HEK293 (cell line): ENCODE measurements at regions not wholly inside any gene's neighbourhood (a gene's known extent, or its start where the extent isn't known, plus 50 kb on each side); places are given as distances from the start of the nearest gene placed in this dataset.

ENCODE experiments used
- CTCF ChIA-PET: fragments of 350-600 bp; formaldehyde crosslinking; extraction: SDS; loops from one replicate; lab custom pipeline; 2021; ENCODE audit warnings: antibody characterized with exemption; lab: Yijun Ruan, JAX
- POLR2A ChIA-PET: fragments of 300-600 bp; formaldehyde crosslinking; extraction: SDS; loops from one replicate; lab custom pipeline; 2020; ENCODE audit warnings: antibody characterized with exemption, inconsistent platforms; lab: Yijun Ruan, JAX
- H3K27ac ChIP-seq: fragments of 200-500 bp; sonication (Bioruptor generic); 2 replicates; pipeline ENCODE4 v1.5.1; 2014; ENCODE audit warnings: low read depth, low read length, control low read depth, inconsistent platforms; ENCODE audit errors: extremely low read depth
- H3K36me3 ChIP-seq, 2 experiments: fragments of 200-500 bp in 1 of 2; sonication (Bioruptor generic) in 1 of 2; 1 replicate in 1 of 2; 2 replicates in 1 of 2; pipeline ENCODE4 v1.5.1; 2014 to 2017; ENCODE audit warnings: inconsistent platforms in 2 of 2, low read length in 2 of 2; ENCODE audit not compliant: control insufficient read depth in 2 of 2, insufficient read depth in 1 of 2
- H3K4me1 ChIP-seq: fragments of 200-500 bp; sonication (Bioruptor generic); 2 replicates; pipeline ENCODE4 v1.5.1; 2014; ENCODE audit warnings: mild to moderate bottlenecking, low read length, inconsistent platforms; ENCODE audit not compliant: control insufficient read depth, insufficient read depth
- H3K4me3 ChIP-seq: 2 replicates; pipeline ENCODE4 v1.5.1; 2011; ENCODE audit warnings: low read depth, mild to moderate bottlenecking, control low read depth, low read length, moderate library complexity
- H3K9me3 ChIP-seq: fragments of 200-500 bp; sonication (Bioruptor generic); 2 replicates; pipeline ENCODE4 v1.5.1; 2014; ENCODE audit warnings: low read depth, low read length, inconsistent platforms; ENCODE audit not compliant: control insufficient read depth, insufficient read depth
- HOXD13 ChIP-seq: sonication (generic); formaldehyde crosslinking; IDR thresholded peaks from 2 replicates; pipeline ENCODE4 v1.8.0; 2022; ENCODE audit warnings: missing genetic modification reagents, borderline replicate concordance
- KLF8 ChIP-seq: fragments of 450-650 bp; formaldehyde crosslinking; IDR thresholded peaks from 2 replicates; pipeline ENCODE4 v1.5.1; 2016; ENCODE audit warnings: missing biosample characterization, missing genetic modification characterization
- WT1 ChIP-seq: fragments of 450-650 bp; formaldehyde crosslinking; IDR thresholded peaks from 2 replicates; pipeline ENCODE4 v1.5.1; 2016; ENCODE audit warnings: missing biosample characterization, missing genetic modification characterization
- YY1 ChIP-seq: fragments of 450-650 bp; formaldehyde crosslinking; IDR thresholded peaks from 2 replicates; pipeline ENCODE4 v1.5.1; 2018; ENCODE audit warnings: missing biosample characterization, missing genetic modification characterization
- ZFP41 ChIP-seq: fragments of 450-650 bp; formaldehyde crosslinking; IDR thresholded peaks from 2 replicates; pipeline ENCODE4 v1.5.1; 2016; ENCODE audit warnings: missing biosample characterization, missing genetic modification characterization, borderline replicate concordance
- ZNF140 ChIP-seq: fragments of 450-650 bp; formaldehyde crosslinking; IDR thresholded peaks from 2 replicates; pipeline ENCODE4 v1.5.1; 2016; ENCODE audit warnings: missing biosample characterization, missing genetic modification characterization
- ZNF23 ChIP-seq: fragments of 450-650 bp; formaldehyde crosslinking; IDR thresholded peaks from 2 replicates; pipeline ENCODE4 v1.5.1; 2016; ENCODE audit warnings: missing biosample characterization, missing genetic modification characterization, borderline replicate concordance
- ZNF292 ChIP-seq: fragments of 450-650 bp; formaldehyde crosslinking; IDR thresholded peaks from 2 replicates; pipeline ENCODE4 v1.5.1; 2016; ENCODE audit warnings: low read depth, missing biosample characterization, missing genetic modification characterization, borderline replicate concordance
- ZNF416 ChIP-seq: fragments of 450-650 bp; formaldehyde crosslinking; IDR thresholded peaks from 2 replicates; pipeline ENCODE4 v1.5.1; 2016; ENCODE audit warnings: missing biosample characterization, missing genetic modification characterization
- ZNF544 ChIP-seq: fragments of 450-650 bp; formaldehyde crosslinking; IDR thresholded peaks from 2 replicates; pipeline ENCODE4 v1.5.0; 2017; ENCODE audit warnings: missing biosample characterization, missing genetic modification characterization
- ZNF560 ChIP-seq: fragments of 450-650 bp; formaldehyde crosslinking; IDR thresholded peaks from 2 replicates; pipeline ENCODE4 v1.5.1; 2017; ENCODE audit warnings: missing biosample characterization, missing genetic modification characterization, borderline replicate concordance
- ZNF596 ChIP-seq: fragments of 450-650 bp; IDR thresholded peaks from 2 replicates; pipeline ENCODE4 v1.5.0; 2018; ENCODE audit warnings: missing biosample characterization, mild to moderate bottlenecking, missing genetic modification characterization, moderate library complexity
- ZNF626 ChIP-seq: fragments of 450-650 bp; sonication (Bioruptor Pico); formaldehyde crosslinking; IDR thresholded peaks from 2 replicates; pipeline ENCODE4 v1.5.1; 2018; ENCODE audit warnings: missing biosample characterization, missing genetic modification characterization, inconsistent platforms
- ZNF654 ChIP-seq: fragments of 450-650 bp; formaldehyde crosslinking; IDR thresholded peaks from 2 replicates; pipeline ENCODE4 v1.5.1; 2016; ENCODE audit warnings: low read depth, missing biosample characterization, missing genetic modification characterization
- ZNF677 ChIP-seq: fragments of 450-650 bp; IDR thresholded peaks from 2 replicates; pipeline ENCODE4 v1.5.0; 2018; ENCODE audit warnings: missing biosample characterization, mild to moderate bottlenecking, missing genetic modification characterization, moderate library complexity
- ZNF707 ChIP-seq: fragments of 450-650 bp; formaldehyde crosslinking; IDR thresholded peaks from 2 replicates; pipeline ENCODE4 v1.5.1; 2016; ENCODE audit warnings: missing biosample characterization, missing genetic modification characterization
- ZNF747 ChIP-seq: fragments of 450-650 bp; formaldehyde crosslinking; IDR thresholded peaks from 2 replicates; pipeline ENCODE4 v1.5.1; 2016; ENCODE audit warnings: missing biosample characterization, missing genetic modification characterization
- TF ChIP-seq, protein P1 (sequence below): fragments of 450-650 bp; IDR thresholded peaks from 2 replicates; pipeline ENCODE4 v1.5.1; 2018; ENCODE audit warnings: missing biosample characterization, missing genetic modification characterization
- TF ChIP-seq, protein P2 (sequence below): sonication (generic); formaldehyde crosslinking; IDR thresholded peaks from 2 replicates; pipeline ENCODE4 v1.8.1; 2022; ENCODE audit warnings: mild to moderate bottlenecking, moderate library complexity, missing genetic modification reagents
- TF ChIP-seq, protein P3 (sequence below): fragments of 450-650 bp; formaldehyde crosslinking; IDR thresholded peaks from 2 replicates; pipeline ENCODE4 v1.5.1; 2017; ENCODE audit warnings: missing biosample characterization, missing genetic modification characterization

DNA sequence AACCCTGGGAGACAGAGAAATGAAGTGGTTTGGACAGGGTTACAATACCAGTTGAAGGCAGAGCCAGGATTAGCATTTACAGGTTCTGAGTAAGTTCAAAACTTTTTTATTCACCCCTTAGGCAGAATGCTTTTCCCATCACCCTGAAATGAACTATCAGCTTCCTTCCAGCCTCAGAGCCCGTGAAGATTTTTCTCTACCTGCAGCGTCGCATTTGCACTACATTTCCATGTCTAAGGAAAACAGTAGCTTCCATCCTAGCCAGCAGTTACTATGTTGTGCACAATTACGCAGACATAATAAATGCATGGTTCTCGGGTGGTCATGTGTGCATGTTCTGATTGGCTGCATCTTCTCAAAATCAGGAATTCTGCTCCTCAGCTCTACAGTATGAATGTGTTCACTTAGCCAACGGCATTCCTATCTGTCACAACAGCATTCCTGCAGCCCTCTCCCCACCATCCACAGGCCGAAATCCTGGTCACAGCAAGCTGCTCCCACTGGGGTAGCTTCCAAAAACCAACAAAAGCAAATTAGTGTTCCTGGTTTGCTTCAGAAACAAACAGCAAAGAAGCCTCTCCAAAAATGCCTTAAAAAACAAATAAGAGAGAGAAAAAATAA, 510.8 kb upstream of the SEMA6D start:
- Histone ChIP-seq H3K36me3 (no peaks in the 10 kb centered on the region), H3K27ac (no peak overlapping the region), H3K9me3 (no peaks in the 10 kb centered on the region), H3K4me3 (no peak overlapping the region)
- CTCF ChIA-PET = no interaction called here
- TF ChIP-seq ZNF416 = no peak
- TF ChIP-seq ZNF626 = no peak
- no peak for TF ChIP-seq WT1 (tag by site-specific recombination)
- no peak for TF ChIP-seq KLF8 (tag by site-specific recombination)
- TF ChIP-seq, protein P1, sequence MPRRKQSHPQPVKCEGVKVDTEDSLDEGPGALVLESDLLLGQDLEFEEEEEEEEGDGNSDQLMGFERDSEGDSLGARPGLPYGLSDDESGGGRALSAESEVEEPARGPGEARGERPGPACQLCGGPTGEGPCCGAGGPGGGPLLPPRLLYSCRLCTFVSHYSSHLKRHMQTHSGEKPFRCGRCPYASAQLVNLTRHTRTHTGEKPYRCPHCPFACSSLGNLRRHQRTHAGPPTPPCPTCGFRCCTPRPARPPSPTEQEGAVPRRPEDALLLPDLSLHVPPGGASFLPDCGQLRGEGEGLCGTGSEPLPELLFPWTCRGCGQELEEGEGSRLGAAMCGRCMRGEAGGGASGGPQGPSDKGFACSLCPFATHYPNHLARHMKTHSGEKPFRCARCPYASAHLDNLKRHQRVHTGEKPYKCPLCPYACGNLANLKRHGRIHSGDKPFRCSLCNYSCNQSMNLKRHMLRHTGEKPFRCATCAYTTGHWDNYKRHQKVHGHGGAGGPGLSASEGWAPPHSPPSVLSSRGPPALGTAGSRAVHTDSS (tag by site-specific recombination) = no peak
- TF ChIP-seq ZNF596 (tag by site-specific recombination) = no peak
- no peak for TF ChIP-seq ZFP41 (tag by site-specific recombination)
- TF ChIP-seq ZNF654 (tag by site-specific recombination) = no peak
- TF ChIP-seq ZNF747 (tag by site-specific recombination) = no peak
- TF ChIP-seq, protein P2, sequence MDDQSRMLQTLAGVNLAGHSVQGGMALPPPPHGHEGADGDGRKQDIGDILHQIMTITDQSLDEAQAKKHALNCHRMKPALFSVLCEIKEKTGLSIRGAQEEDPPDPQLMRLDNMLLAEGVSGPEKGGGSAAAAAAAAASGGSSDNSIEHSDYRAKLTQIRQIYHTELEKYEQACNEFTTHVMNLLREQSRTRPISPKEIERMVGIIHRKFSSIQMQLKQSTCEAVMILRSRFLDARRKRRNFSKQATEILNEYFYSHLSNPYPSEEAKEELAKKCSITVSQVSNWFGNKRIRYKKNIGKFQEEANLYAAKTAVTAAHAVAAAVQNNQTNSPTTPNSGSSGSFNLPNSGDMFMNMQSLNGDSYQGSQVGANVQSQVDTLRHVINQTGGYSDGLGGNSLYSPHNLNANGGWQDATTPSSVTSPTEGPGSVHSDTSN (CRISPR knock-in tag) = no peak
- TF ChIP-seq ZNF544 (tag by site-specific recombination) = no peak
- no peak for TF ChIP-seq ZNF23 (tag by site-specific recombination)
- TF ChIP-seq ZNF560 = no peak
- TF ChIP-seq, all 188 proteins: peak for 0
- POLR2A ChIA-PET = no interaction called here
- H3K4me1 ChIP-seq = no peaks in the 10 kb centered on the region

DNA sequence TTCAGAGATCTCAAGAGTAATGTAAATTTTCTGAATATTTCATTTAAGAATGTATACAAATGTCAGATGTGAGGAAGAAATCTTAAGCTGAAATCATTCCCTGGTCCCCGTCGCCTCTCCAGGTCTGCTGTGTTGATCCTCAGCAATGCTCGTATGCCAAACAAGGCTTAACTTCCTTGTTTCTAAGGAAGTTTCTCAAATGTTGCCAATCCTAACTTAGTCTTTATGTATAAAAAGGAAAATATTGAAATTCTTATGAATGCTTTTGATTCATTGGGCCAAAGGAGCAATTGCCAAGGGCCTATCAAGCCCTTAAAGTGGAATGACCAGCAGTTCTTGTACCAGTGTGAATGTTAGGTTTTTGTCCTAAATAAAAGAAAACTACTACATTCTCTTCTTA, 507.7 kb upstream of the SEMA6D start:
- Histone ChIP-seq H3K9me3 (no peaks in the 10 kb centered on the region), H3K4me3 (no peak overlapping the region), H3K36me3 (no peaks in the 10 kb centered on the region), H3K4me1 (no peaks in the 10 kb centered on the region), H3K27ac (no peak overlapping the region)
- ChIA-PET CTCF (interaction anchor here (0.7 kb wide), 1 partner anchor 1012 kb away, joined by 3 read pairs; no protein-coding TSS in a partner anchor), POLR2A (no interaction called here)
- TF ChIP-seq ZNF677 (tag by site-specific recombination) (no peak), ZNF292 (tag by site-specific recombination) (no peak), ZNF140 (tag by site-specific recombination) (no peak), HOXD13 (CRISPR knock-in tag) (no peak), YY1 (tag by site-specific recombination) (no peak), ZNF707 (no peak)
- TF ChIP-seq, protein P3, sequence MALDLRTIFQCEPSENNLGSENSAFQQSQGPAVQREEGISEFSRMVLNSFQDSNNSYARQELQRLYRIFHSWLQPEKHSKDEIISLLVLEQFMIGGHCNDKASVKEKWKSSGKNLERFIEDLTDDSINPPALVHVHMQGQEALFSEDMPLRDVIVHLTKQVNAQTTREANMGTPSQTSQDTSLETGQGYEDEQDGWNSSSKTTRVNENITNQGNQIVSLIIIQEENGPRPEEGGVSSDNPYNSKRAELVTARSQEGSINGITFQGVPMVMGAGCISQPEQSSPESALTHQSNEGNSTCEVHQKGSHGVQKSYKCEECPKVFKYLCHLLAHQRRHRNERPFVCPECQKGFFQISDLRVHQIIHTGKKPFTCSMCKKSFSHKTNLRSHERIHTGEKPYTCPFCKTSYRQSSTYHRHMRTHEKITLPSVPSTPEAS (tag by site-specific recombination) = no peak
